HUES48 (cell line): ENCODE measurements at regions not wholly inside any gene's neighbourhood (a gene's known extent, or its start where the extent isn't known, plus 50 kb on each side); places are given as distances from the start of the nearest gene placed in this dataset.

Experiments used
- H3K27ac ChIP-seq: one replicate; pipeline ENCODE4 v1.7.0; 2013; ENCODE audit warnings: low read depth, low read length, inconsistent platforms
- H3K27me3 ChIP-seq: 2 replicates; pipeline ENCODE4 v1.6.1; 2013; ENCODE audit warnings: mild to moderate bottlenecking, low read length; ENCODE audit not compliant: control insufficient read depth, insufficient read depth
- H3K36me3 ChIP-seq: 2 replicates; pipeline ENCODE4 v1.6.1; 2013; ENCODE audit warnings: low read length; ENCODE audit not compliant: control insufficient read depth, insufficient read depth
- H3K4me1 ChIP-seq: 2 replicates; pipeline ENCODE4 v1.6.1; 2013; ENCODE audit warnings: mild to moderate bottlenecking, low read length; ENCODE audit not compliant: control insufficient read depth, insufficient read depth
- H3K4me3 ChIP-seq: 2 replicates; pipeline ENCODE4 v1.5.1; 2013; ENCODE audit warnings: mild to moderate bottlenecking, low read depth, low read length
- H3K9ac ChIP-seq: 2 replicates; pipeline ENCODE4 v1.6.1; 2013; ENCODE audit warnings: mild to moderate bottlenecking, low read depth, low read length, moderate library complexity
- H3K9me3 ChIP-seq: 2 replicates; pipeline ENCODE4 v1.6.1; 2013; ENCODE audit warnings: low read length; ENCODE audit not compliant: control insufficient read depth, insufficient read depth

DNA sequence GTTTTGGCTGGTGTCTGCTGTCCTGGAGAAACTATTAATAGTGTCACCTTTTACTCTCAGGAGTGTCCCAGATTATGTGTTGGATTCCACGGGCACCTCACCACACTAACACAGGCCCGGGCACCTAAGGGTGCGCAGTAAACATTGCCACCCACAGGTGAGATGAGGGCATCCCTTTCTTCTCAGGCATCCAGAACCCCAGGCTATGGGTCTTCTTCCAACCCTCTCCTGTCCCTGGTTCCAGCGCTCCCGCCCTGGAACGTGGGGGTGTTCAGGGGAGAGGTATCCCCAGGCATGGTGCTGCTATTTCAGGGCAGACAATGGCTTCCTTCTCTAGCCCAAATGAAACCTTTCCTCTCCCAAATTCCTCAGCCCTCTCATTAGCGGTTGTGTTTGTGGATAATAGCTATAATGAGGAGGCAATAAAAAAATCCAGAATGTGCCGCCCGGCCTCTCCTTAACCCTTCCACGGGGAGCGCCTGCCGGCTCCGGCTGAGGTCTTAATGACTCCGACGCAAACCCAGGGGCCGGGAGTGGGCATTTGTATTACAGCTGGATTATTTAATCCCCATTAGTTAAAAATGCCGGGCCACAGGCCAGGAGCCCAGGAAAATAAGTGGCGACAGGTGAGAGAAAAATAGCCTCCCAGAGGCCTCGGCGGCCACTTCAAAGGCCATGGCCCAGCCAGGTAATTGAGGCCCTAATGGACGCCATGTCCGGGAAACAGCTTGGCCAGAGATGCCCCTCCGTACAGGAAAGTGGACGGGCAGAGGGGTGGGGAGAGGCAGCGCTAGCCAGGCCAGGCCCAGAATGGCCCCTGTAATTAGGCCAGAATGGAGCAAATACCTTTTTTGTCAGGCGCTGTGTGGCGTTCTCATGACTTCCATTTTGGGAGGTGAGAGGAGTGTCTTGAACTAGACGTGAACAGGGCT is 102.8 kb downstream of the IRX5 start:
- Histone ChIP-seq H3K27ac (no peak overlapping the region), H3K9me3 (no peaks in the 10 kb centered on the region), H3K4me3 (no peak overlapping the region), H3K9ac (no peak overlapping the region), H3K4me1 (no peaks in the 10 kb centered on the region), H3K27me3 (no peaks in the 10 kb centered on the region), H3K36me3 (no peaks in the 10 kb centered on the region)

- H3K4me3 ChIP-seq, result no peak overlapping the region
- no peak overlapping the region for H3K27ac ChIP-seq
- H3K9me3 ChIP-seq, result no peaks in the 10 kb centered on the region
- no peaks in the 10 kb centered on the region for H3K4me1 ChIP-seq
- no peak overlapping the region for H3K9ac ChIP-seq
- H3K27me3 ChIP-seq, result no peaks in the 10 kb centered on the region
- no peaks in the 10 kb centered on the region for H3K36me3 ChIP-seq
Measured at GRCh38 chr16:55035029-55035428, 104.4 kb downstream of the IRX5 start.

DNA sequence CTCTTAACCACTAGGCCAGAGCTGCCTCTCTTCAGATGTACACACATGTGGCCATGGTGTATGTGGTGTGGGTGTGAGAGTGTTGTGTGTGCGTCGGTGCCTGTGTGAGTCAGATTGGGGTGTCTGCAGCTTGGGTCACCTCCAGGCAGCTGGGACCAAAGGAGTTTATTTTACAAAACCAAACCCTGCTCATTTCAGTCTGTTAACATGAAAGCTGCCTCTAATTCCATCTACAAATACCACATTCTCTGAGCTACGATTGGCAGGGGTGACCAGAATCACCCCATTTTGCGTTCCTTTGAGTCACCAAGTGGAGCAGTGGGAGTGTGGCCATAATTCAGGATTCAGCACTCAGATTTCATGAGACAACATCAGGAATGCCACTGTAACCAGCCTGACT is 105.3 kb downstream of the IRX5 start:
- no peaks in the 10 kb centered on the region for H3K27me3 ChIP-seq
- H3K9me3 ChIP-seq, result no peaks in the 10 kb centered on the region
- no peak overlapping the region for H3K27ac ChIP-seq
- no peaks in the 10 kb centered on the region for H3K36me3 ChIP-seq
- H3K9ac ChIP-seq, result no peak overlapping the region
- H3K4me1 ChIP-seq, result no peaks in the 10 kb centered on the region
- H3K4me3 ChIP-seq, result no peak overlapping the region

DNA sequence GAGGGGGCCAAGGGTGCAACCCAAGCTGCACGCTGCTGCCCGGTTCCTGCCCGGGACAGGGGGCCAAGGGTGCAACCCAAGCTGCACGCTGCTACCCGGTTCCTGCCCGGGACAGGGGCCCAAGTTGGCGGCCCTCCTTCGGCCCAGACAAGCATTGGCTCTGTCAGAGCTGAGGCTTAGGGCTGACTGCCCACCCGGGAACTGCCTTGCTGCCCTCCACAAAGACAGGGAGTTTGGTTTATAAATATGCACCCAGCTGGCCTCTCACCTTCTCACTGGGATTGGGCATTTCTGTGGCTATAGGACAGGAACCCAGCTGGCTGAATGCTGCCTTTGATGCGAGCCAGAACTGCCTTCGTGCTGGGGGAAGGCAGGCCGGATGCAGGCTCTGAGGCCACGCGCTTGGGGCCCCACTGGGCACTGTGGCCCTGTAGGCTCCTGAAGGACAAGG is 105.7 kb downstream of the IRX5 start:
- H3K27ac ChIP-seq, result no peak overlapping the region
- H3K4me1 ChIP-seq, result no peaks in the 10 kb centered on the region
- no peak overlapping the region for H3K4me3 ChIP-seq
- H3K36me3 ChIP-seq, result no peaks in the 10 kb centered on the region
- H3K9ac ChIP-seq, result no peak overlapping the region
- no peaks in the 10 kb centered on the region for H3K9me3 ChIP-seq
- no peaks in the 10 kb centered on the region for H3K27me3 ChIP-seq

- Histone ChIP-seq H3K27me3 (no peaks in the 10 kb centered on the region), H3K9me3 (no peaks in the 10 kb centered on the region), H3K9ac (no peak overlapping the region), H3K36me3 (no peaks in the 10 kb centered on the region), H3K4me1 (no peaks in the 10 kb centered on the region), H3K27ac (no peak overlapping the region), H3K4me3 (no peak overlapping the region)
Measured at GRCh38 chr16:55037046-55037445, 106.4 kb downstream of the IRX5 start.

- Histone ChIP-seq H3K27me3 (no peaks in the 10 kb centered on the region), H3K4me1 (no peaks in the 10 kb centered on the region), H3K4me3 (no peak overlapping the region), H3K36me3 (no peaks in the 10 kb centered on the region), H3K9me3 (no peaks in the 10 kb centered on the region), H3K27ac (no peak overlapping the region), H3K9ac (no peak overlapping the region)
Measured at GRCh38 chr16:55037966-55038365, 107.3 kb downstream of the IRX5 start.

- Histone ChIP-seq H3K9me3 (no peaks in the 10 kb centered on the region), H3K27ac (no peak overlapping the region), H3K4me3 (no peak overlapping the region), H3K36me3 (no peaks in the 10 kb centered on the region), H3K27me3 (no peaks in the 10 kb centered on the region), H3K9ac (no peak overlapping the region), H3K4me1 (no peaks in the 10 kb centered on the region)
Measured at GRCh38 chr16:55039042-55039441, 108.4 kb downstream of the IRX5 start.

DNA sequence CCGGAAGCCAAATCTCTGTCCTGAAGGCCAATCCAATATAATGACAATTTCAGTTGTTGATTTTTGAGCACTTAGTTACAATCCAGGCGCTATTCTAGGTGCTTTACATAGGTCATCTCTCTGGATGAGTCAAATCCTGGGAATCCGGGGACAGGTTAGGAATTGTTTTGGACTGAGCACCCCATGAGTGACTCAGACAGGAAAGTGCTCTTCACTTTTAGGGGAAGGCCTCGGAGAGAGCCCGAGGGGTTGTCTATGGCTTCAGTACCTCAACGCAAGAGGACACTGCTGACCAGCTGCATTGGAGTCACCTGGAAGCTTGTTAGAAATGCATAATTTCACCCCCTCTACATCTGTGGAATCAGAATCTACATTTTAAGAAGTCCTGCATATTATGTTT is 108.8 kb downstream of the IRX5 start:
- Histone ChIP-seq H3K4me1 (no peaks in the 10 kb centered on the region), H3K27ac (no peak overlapping the region), H3K4me3 (no peak overlapping the region), H3K27me3 (no peaks in the 10 kb centered on the region), H3K36me3 (no peaks in the 10 kb centered on the region), H3K9ac (no peak overlapping the region), H3K9me3 (no peaks in the 10 kb centered on the region)

DNA sequence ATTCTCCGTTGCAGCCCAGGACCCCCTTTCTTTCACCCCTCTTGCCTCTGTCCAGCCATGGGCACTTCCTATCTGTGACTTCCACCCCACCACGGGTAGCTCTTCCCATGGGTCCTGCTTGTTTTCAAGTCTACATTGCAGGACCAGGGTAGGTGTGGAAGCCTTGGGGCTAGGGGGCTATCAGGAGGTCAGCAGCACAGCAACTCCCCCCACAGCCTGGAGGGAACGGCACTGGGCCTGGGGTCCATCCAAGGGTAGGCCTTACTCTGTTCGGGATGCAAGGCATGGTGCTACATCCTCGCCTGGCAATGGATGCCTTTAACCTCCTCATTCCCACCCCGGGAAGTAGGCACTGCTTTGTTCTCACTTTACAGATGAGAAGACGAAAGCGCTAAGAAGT is 109.3 kb downstream of the IRX5 start:
- H3K4me3 ChIP-seq, result no peak overlapping the region
- H3K27ac ChIP-seq, result no peak overlapping the region
- H3K27me3 ChIP-seq, result no peaks in the 10 kb centered on the region
- no peaks in the 10 kb centered on the region for H3K36me3 ChIP-seq
- H3K9ac ChIP-seq, result no peak overlapping the region
- no peaks in the 10 kb centered on the region for H3K4me1 ChIP-seq
- no peaks in the 10 kb centered on the region for H3K9me3 ChIP-seq

- Histone ChIP-seq H3K4me1 (no peaks in the 10 kb centered on the region), H3K27ac (no peak overlapping the region), H3K9ac (no peak overlapping the region), H3K9me3 (no peaks in the 10 kb centered on the region), H3K4me3 (no peak overlapping the region), H3K27me3 (no peaks in the 10 kb centered on the region), H3K36me3 (no peaks in the 10 kb centered on the region)
Measured at GRCh38 chr16:55040366-55041086, 109.9 kb downstream of the IRX5 start.

DNA sequence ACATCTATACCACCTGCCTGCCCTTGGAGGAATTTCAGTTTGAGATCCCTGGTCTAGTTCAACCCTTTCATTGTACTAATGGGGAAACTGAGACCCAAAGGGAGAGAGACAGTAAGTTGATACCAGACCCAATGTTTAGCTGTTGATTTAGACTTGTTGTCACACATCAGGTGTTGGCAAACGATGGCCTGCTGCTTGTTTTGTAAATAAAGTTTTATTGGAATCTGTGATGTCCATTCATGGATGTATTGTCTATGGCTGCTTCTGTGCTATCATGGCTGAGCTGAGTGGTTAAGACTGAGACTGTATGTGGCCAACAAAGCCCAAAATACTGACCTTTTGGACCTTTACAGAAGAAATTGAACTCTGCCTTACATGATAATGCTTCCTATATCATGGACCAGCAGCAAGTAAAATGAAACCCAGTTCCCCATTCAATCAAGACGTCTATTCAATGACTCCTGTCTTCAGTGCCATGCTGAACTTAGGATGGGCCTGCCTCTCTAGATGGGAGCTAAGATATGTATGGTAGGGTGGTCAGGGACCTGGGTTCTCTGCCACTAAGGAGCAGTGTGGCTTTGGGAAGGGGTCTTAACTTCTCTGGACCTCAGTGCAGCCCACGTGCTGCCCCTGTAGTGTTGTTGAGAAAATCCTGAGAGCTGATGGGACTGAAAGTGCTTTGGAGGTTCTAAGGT is 111.0 kb downstream of the IRX5 start:
- H3K9ac ChIP-seq, result no peak overlapping the region
- H3K27ac ChIP-seq, result no peak overlapping the region
- H3K9me3 ChIP-seq, result no peaks in the 10 kb centered on the region
- no peaks in the 10 kb centered on the region for H3K4me1 ChIP-seq
- H3K27me3 ChIP-seq, result no peaks in the 10 kb centered on the region
- no peak overlapping the region for H3K4me3 ChIP-seq
- no peaks in the 10 kb centered on the region for H3K36me3 ChIP-seq
